NCI-H510A (cell line): ENCODE measurements at regions not wholly inside any gene's neighbourhood (a gene's known extent, or its start where the extent isn't known, plus 50 kb on each side); places are given as distances from the start of the nearest gene placed in this dataset.
"Not testable (repeated sequence)": the region's sequence is repeated elsewhere in the genome, so short reads cannot be mapped to it uniquely, and the experiment has no call there.

Experiments
- DNase-seq: peaks from one replicate; lab custom pipeline; 2025; lab: John Stamatoyannopoulos, UW

DNA sequence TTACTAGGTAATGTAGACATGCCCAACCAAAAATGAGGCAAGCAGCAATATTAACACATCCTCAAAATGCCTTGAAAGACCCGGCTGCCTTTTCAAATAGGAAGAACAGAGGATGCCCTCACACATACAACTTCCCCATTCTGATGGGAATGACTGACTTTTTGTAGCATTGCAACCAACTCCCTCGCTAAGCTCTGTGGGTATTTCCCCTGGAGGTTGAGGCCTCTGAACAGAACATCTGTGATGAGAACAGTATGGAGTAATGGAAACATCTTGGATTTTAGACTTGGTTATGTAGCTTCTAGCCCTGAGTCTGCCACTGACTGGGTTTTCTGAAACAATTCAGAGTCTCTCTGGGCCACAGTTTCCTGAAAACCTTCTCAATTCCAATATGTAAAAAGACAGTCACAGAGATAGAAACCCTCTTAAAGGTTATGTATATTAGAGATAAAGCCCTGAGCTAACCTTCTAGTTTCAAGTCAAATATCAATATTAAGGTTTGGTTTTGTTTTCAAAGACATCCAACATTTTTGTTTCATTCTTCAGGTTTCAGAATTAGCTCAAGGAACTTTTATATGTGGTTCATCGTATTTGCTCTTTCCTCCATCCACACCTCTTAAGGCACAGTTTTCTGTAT lies 311.5 kb downstream of the SETD4 start:
- no peak for DNase-seq

DNA sequence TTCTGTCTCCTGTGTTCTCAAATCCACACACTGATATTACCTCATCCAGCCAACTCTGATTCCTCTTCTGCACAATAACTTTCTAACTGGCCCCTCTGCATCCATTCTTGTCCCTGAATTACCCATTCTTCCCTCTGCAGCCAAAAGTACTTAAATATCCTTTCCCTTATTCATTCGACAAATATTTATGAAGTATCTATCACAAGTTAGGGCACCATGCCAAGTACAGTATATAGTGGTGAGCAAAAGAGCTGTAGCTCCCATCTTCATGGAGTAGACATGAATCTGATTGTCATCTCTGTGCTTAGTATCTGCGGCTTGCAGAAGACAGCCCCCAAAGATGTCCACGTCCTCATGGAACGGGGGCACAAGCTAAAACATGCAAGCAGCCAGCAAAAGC lies 316.8 kb downstream of the SETD4 start:
- no peak for DNase-seq

DNA sequence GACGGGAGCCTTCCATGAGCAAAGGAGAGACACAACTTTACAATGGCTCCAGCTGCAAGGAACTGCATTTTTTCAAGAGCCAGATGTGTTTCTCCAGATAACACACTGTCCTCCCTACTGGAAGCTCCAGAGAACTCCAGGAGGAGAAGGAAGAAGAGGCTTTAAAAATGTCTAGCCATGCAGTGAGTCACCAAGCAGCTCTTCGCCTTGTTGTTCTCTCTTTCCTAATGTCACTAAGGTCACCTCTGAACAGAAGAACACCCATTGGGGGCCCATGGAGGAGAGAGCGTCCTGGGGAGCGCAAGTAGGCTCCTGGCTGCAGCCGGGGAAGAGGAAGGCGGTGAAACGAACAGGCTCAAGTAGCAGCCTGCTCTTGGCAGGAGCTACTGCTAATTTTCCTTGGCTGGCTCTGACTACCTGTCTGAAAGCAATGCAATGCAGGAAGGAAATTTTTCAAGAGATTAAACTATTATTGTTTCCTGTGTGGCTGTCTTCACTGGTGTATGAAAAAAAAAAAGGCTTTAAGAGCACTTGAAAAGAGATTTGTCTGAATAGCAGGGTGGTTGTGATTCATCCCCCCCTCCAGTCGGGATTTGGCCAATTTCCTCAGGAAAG lies 321.9 kb downstream of the SETD4 start:
- DNase-seq: no peak

DNA sequence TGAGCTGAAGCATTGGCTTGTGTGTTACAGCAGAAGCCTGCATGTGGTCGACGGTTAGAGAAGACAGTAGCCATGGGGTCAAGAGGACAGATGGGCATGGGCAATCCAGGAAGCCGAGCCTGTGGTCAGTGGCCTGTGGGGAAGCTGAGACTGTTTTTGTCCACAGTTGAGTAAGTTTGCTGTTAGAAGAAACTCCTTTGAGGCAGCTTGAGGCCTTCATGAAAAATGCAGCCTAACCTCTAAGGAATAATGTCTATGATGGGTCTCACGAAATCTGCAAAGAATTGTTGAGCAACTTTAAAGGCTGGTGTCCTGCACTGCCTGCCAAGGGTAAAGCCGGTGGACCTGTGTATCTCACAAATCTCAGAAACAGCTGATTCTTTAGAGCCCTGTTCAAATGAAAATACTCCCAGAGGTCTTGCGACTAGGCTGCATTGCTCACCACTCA lies 322.4 kb downstream of the SETD4 start:
- DNase-seq: no peak

DNA sequence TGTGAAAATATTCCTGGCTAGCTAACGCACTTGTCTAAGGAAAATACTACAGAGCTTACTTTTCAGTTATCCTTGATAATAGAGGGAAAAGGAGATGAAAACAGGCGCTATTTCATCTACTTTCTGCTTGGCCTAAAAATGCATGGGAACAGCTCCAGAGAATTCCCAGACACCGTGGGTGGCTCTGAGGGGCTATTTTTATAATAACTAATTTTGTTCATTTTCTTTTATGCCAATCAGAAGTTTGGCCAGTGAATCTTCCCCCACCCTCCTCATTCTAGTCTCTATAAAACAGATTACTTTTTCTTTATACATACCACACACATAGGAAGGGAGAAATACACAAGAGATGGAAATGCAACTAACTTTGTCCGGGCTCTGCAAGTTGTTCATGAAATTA lies 322.9 kb downstream of the SETD4 start:
- DNase-seq: no peak

DNA sequence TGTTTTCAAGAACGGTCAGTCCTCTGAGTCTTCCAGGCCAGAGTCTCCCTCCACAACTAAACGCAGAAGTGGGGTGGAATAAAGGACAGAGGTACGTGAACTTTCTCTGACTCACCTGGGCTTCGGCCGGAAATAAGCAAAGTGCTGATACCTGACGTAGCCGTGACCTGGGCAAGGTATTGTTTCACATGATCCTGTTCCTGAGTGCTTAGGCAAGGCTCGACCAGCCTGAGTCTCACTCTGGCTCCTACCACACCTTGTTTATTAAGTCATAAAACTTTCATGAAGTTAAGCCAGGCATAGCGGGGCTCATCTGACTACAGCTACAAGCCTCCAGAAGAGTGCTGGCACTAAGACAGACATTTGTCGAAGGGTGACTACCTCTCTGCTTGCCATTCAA lies 327.5 kb downstream of the SETD4 start:
- DNase-seq: no peak

DNA sequence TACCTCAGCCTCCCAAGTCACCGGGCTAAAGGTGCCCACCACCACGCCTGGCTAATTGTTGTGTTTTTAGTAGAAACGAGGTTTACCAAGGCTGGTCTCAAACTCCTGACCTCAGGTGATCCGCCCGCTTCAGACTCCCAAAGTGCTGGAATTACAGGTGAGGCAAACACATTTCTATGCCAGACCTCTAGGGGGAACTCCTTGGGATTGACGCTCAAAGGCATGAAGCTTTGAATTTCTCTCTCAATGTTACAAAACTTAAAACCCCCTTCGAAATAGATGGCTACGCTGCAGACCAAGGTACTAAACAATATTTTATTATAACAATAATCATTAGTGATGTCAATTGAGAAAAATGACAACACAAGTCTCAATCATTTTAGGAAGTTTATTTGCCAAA lies 330.0 kb downstream of the SETD4 start:
- no peak for DNase-seq

DNA sequence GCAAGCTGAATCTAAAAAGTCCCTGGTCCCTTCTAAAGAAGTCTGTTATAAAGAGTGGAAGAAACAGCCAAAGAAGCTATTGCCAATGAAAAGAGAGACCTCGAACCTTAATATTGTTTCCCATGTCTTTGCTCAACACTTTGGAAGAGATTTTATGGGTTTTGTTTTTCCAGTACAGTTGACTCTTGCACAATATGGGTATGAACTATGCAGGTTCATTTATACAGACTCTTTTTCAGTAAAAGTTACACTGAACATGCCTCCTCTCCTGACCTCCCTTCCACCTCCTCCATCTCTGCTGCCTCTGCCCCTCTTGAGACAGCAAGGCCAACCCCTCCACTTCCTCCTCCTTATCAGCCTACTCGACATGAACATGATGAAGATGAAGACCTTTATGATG lies 332.5 kb downstream of the SETD4 start:
- DNase-seq: no peak

DNA sequence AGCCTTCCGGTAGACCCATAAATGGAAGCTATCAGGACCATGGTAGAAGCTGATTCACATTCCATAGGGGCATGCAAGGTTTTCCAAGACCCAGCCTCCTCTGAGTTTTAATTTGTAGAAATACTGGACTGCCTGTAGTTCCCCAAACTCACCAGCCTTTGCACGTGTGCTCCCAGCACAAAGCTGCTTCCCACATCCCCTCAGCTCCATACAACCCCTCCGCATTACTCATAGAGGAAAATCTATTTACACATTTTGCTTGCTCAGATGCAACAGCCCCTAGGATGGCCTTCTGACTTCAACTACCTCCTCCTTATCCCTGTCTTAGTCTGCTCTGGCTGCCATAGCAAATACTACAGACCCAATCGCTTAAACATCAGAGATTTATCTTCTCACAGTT lies 336.2 kb downstream of the SETD4 start:
- DNase-seq: no peak

DNA sequence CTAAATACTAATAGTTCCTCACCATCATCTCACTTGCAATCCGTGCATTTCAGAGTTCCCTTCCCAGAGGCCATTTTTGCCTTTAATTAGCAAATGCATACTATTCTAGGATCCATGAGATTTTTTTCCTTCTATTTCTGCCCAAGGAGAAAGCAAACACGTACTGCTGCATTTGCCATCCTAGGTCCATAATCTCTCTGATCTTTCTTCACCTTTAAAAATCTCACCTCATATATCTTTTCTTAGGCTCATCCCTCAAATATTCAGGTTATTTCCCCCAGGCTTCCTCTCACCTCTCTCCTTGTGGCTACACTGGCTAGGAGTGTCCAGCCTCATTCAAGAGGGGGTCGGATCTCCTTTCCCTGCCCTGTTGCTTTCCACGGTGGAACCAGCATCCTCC lies 338.6 kb downstream of the SETD4 start:
- no peak for DNase-seq

DNA sequence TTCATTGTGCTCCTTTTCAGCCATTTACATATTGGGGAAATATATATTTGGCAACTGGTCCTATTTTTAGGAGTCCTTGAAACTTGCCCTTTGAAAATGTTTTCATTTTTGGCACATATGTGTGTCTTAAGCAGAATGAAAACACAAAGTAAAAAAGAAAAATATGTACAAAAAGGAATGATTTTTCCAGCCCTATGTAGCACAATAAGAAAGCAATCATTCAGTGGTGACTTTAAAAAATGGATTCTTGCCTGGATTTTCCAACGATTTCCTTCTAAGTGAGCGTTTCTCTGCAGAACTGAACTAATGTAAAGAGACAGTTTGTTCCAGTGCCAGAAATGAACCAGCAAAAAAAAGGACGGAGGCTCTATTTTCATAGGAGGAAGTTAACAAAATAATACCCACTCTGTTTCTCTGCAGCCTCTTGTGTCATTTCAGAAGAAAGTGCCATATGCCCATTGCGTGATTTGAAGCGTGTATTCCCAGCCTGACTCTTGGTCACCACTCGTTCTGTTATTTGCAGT lies 340.1 kb downstream of the SETD4 start:
- DNase-seq: no peak

DNA sequence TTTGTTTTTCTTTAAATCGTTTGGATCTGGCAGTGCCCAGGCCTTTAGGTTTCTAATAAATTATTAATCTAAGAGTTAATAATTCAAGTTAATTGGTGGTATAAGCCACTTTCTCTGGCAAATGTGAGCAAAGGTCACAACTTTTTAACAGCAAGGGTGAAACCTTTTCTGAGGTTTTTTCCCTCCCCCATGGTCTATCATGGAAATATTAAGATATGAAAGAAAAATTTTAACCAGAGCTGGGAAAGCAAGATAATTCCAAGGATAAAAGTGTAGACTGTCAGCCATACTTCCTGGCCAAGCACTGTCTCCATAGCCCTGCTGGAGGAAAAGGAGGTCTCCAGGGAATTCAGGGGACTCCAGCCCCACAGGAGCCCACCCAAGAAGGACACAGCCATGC lies 341.2 kb downstream of the SETD4 start:
- DNase-seq: no peak

DNA sequence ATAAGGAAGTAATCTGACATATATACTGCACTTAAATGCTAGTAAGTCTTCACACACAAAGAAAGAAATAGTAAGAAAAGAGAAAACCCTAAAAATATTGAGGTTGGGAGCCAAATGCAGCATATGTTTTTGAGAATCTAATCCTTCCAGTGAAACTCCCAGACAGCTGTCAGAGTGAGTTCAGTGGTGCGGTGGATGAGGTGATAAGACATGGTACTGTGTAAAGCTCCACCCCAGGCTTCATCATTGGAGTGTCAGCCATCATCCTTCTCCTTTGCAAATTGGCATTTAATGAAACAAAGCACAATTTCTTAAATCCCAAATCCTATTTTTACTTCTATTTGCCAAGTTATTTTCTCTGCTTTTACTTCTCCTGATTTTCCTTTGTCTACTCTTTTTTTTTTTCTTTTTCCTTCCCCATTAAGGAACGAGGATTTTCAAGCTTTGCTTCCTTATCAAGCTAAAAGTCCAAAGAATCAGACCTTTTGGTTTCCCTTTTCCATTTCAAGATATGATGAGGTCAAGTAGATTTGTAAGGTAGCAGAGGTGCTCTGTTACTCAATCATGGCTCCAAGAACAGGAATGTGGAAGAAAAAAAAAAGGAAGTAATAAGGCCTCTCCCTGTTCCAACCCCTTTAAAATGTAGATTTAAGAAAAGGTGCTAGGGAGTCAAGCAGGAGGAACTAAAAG lies 343.3 kb downstream of the SETD4 start:
- no peak for DNase-seq

DNA sequence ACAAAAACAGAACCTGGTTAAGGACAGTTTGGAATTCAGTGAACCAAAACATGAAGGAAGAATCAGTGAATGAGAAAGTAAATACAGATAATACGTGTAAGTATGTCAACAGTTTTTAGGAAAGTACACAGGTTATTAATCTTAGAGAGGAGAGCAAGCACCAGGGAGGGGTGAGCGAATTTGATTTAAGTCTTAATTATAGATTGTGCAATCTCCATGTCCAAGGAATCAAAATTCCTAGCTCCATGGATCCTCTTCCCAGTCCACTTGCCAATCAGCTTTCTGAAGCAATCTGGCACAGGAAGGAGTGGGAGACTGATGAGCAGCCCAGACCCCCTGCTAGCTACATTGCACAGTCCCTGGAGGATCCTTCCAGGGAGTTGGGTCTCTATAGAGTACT lies 346.4 kb downstream of the SETD4 start:
- no peak for DNase-seq

DNA sequence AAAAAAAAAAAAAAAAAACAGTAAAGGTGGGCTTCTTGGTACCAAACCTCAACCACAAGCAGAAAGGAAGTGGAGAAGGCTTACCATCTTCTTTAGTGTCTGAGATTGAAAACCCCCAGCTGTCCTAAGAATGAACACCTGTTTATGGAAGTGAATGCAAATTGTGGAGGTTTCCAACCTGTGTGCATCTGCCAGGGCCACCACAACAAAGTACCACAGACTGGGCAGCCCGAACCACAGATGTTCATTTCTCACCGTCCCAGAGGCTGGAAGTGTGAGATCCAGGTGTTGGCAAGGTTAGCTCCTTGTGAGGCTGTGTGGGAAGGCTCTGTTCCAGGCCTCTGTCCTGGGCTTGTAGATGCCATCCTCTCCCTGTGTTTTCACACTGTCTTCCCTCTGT lies 348.7 kb downstream of the SETD4 start:
- no peak for DNase-seq

DNA sequence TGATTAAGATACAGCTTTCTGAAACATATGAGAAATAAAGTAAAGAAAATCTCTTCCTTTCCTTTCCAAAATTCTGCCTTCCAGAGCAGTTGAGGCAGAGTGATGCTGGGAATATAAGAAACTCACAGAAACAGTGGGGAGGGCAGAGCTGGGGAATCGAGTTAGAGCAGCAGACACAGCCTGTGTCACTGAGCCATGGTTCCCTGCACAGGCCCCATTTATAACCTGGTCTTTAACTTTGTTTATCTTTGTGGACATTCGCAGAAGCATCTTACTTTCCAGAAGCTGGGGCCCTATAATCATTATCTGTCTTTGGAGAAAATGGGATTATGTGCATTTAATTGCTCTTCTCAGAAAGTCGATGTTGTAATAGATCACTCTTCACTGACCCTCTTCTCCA lies 349.1 kb downstream of the SETD4 start:
- DNase-seq: no peak

DNA sequence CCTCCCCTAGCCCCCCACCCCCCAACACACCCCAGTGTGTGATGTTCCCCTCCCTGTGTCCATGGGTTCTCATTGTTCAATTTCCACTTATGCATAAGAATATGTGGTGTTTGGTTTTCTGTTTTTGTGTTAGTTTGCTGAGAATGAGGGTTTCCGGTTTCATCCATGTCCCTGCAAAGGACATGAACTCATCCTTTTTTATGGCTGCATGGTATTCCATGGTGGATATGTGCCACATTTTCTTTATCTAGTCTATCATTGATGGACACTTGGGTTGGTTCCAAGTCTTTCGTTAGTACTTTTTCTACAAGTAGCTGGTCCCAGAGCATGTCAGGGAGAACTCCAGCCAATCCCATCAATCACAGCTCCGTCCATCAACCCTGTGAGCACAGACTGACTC lies 350.3 kb downstream of the SETD4 start:
- DNase-seq: not testable (repeated sequence)

DNA sequence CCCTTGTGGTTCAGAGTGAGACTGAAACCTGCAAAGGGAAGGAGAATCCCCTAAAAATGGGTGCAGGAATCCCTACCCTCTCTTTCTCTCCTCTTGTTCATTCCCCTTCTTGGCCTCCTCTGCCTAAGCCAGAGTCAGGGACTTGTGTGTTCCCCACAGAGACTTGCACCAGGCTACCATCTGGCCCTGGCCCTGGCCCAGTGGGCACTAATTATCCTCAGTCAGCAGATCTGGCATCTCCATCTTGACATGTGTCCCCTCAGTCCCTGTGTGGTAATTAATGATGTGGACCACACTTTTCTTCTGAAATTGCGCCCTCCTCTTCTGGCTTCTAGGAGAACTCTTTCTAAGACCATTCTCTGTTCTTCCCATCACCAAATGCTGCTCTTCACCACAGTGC lies 354.4 kb downstream of the SETD4 start:
- no peak for DNase-seq

DNA sequence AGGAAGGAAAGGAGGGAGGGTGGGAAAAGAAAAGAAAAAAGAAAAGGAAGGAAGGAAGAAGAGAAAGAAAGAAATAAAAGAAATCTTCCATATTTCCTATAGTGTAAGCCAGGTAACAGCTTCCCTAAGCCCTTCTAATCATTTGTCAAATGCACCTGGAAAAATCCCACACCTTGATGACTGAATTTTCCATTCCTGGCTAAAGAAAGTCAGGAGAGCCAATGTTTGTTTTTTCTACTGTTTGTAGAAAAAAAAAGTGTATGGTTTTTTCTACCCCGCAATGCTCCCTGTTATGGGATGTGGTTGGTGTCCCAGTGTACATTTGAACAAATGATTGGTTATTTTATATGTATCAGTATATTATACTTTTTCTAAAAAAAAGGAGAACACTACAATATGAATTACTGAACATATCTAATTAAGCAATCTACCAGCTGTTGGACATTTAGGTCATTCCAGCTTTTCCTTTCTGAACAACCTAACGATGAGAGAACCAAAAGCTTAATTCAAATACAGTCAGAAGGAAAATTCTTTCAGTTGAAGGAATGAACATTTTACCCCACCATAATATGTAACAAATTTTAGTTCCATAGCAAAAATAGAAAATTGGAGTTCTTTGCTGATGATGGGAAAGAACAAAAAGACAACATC lies 355.0 kb downstream of the SETD4 start:
- no peak for DNase-seq

DNA sequence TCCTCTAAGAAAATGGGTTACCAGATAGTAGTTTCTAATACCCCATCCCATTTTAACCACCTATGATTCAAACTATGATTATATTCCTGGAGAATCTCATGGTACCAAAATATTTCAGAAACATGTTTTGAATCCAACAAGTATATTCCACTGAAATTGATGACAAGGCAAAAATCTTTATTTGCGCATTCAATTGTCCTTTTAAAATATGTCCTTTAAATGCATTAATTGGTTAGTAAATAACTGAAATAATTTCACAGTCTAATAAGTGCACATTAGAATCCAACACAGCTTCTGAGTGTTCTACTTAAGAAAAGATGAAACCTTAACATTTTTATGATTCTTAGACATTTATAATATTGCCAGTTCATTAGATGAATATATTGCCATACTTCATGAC lies 356.6 kb downstream of the SETD4 start:
- DNase-seq: no peak

DNA sequence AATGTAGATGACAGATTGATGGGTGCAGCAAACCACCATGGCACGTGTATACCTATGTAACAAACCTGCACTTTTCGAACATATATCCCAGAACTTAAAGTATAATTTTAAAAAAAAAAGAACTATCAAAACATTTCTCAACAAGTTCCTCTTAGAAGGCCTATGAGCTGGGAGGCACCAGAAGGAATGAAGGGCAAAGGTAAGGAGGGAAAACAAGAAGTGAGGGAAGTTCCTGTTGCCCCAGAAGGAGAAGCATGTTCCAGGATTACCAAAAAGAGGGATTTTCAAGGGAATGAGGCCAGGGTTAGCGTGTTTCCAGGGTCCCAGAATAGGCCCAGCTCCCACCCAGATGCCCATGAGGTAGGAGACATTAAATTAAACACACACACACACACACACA lies 361.0 kb downstream of the SETD4 start:
- DNase-seq: no peak

DNA sequence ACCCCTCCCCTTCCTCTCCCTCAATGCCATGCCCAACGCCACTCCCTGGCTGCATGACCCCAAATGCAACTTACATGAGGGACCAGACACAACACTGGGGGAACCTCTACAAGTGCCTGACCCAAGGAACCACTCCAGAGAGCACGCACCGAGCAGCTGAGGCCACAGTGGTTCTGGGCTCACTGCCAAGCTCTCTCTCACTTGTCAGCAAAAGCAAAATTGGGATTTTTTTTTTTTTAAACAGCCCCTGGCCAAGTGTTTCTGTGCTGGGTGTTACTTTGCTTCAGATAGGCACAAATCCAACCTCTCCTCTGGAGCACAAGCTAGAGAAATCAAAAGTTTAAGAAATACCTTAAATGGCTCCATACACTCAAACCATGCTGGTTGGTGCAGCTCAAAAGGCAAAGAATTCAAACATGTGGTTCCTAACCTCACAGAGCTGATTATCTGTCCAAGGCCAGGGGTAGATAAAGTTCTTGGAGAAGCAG lies 363.0 kb downstream of the SETD4 start:
- peak; percentile 69 for DNase-seq

DNA sequence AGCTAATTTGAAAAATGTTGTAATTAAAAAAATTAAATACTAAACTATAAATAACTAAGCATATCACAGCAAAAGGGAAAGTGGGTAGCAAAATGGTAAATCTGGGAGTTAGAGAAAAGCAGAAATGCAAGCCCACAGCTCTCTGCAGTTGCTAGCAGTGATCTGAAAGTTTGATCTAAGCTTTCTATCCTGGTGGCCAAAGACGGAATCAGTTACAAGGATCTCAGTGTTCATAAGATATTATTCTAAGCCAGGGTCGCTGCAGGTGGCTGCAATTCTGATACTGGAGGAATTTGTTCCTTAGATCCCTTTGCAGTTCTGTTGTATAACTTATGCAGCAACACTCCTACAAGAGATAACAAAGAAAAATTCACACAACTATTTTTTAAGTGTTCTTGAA lies 363.7 kb downstream of the SETD4 start:
- DNase-seq: no peak
